Heart right ventricle (tissue), 16 donors: ENCODE measurements at regions not wholly inside any gene's neighbourhood (a gene's known extent, or its start where the extent isn't known, plus 50 kb on each side); places are given as distances from the start of the nearest gene placed in this dataset.

ENCODE experiments used
- ATAC-seq, 8 donors: fragments of 200-7000 bp; cut with Tn5 transposase; one replicate each; pipeline ENCODE4 v1.9.1; 2020; ENCODE audit warnings: mild to moderate bottlenecking in 8 of 8, moderate library complexity in 8 of 8, moderate number of reproducible peaks in 1 of 8
- DNase-seq, 2 donors: peaks; one replicate each; pipeline ENCODE4 v3.0.0-alpha.2; 2020
- H3K27ac ChIP-seq, 10 donors: fragments of 200-600 bp; sonication (generic) in 2 of 10; one replicate each; pipeline versions ENCODE4 v1.5.0 to v1.8.0; 2020 to 2022; ENCODE audit warnings: mild to moderate bottlenecking in 3 of 10
- H3K27me3 ChIP-seq, 7 donors: fragments of 200-600 bp; one replicate each; pipeline ENCODE4 v1.8.0; 2021 to 2022; ENCODE audit warnings: mild to moderate bottlenecking in 2 of 7
- H3K36me3 ChIP-seq, 9 donors: fragments of 200-600 bp; sonication (generic) in 1 of 9; one replicate each; pipeline versions ENCODE4 v1.5.0 to v1.8.0; 2020 to 2022; ENCODE audit warnings: mild to moderate bottlenecking in 2 of 9
- H3K4me1 ChIP-seq, 9 donors: fragments of 200-600 bp; sonication (generic) in 1 of 9; one replicate each; pipeline versions ENCODE4 v1.5.0 to v1.8.0; 2020 to 2022; ENCODE audit warnings: mild to moderate bottlenecking in 4 of 9
- H3K4me3 ChIP-seq, 10 donors: fragments of 200-600 bp; sonication (generic) in 2 of 10; one replicate each; pipeline versions ENCODE4 v1.5.0 to v1.8.0; 2020 to 2022; ENCODE audit warnings: mild to moderate bottlenecking in 7 of 10, moderate library complexity in 2 of 10
- H3K9me3 ChIP-seq, 11 donors: fragments of 200-600 bp in 10 of 11; sonication (generic) in 2 of 11; one replicate each; pipeline versions ENCODE4 v1.5.0 to v1.8.0; 2013 to 2022; ENCODE audit warnings: mild to moderate bottlenecking in 2 of 11, control low read depth in 1 of 11, moderate library complexity in 1 of 11
- CTCF ChIP-seq, 9 donors: fragments of 200-600 bp; sonication (generic) in 2 of 9; IDR thresholded peaks; one replicate each; pipeline versions ENCODE4 v1.5.0 to v1.8.0; 2021 to 2022; ENCODE audit warnings: antibody characterized with exemption in 9 of 9, mild to moderate bottlenecking in 5 of 9, moderate library complexity in 1 of 9
- WGBS, 2 donors: extraction: QIAGEN DNeasy Blood & Tissue Kit; methylation state at CpG; one replicate each; pipeline ENCODE4 v1.1.7; 2013; ENCODE audit warnings: inconsistent platforms in 1 of 2; 5-methylcytosine and 5-hydroxymethylcytosine counted together
- intact Hi-C, 10 donors: fragments of 100-400 bp; cut with DNase I; formaldehyde crosslinking; loops; one replicate each; pipeline versions ENCODE4 v1.11.1 to v1.14.2; 2022
- donor health status: Arrhythmogenic right ventricular cardiomyopathy.
- donor health status: ischemic (EF 13 %, LVEDD 7.1; RV severe dilation, severe dysfunction).
- donor health status: healthy with polysubstance abuse.
- donor health status: DM: no; HTN: yes; CAD: no.
- donor health status: DM: no; HTN: no; CAD: no.
- donor health status: ischemic (EF 25% LVEDD 6.9; RV normal size, moderate dysfunction).
- donor health status: ischemic (EF 25% LVEDD 5.7; RV mildly dilated, moderate dysfunction).
- donor health status: healthy.
- donor health status: DM: yes; HTN: yes; CAD: no.
- donor health status: Ischemic cardiomyopathy.
- donor health status: ischemic (EF 35%, LVEDD 5.7; RV mildly dilated, moderate dysfunction).
- donor health status: nonischemic (EF 11% LVEDD 7.7; RV severe dilation, severe dysfunction).
- donor health status: DM: yes; HTN: yes; CAD: no.
- donor health status: PGD.
- donor health status: ischemic (EF 29% LVEDD 5.4; RV normal size, mild dysfunction).
- donor health status: nonischemic (EF 23%, LVEDD 6.1; RV moderate dilation, normal function).

- no peak for ATAC-seq
- TF ChIP-seq CTCF (IDR thresholded peaks at IDR 0.05) = no peak
These were observed 500.6 kb upstream of the AGTR1 start for GRCh38 chr3:148197061-148197460.

GRCh38 chr3:148202386-148202785, 495.3 kb upstream of the AGTR1 start:
- no peak for TF ChIP-seq CTCF (IDR thresholded peaks at IDR 0.05)
- ATAC-seq (no peak), DNase-seq (no peak)
- Histone ChIP-seq H3K27ac (no peak overlapping the region), H3K36me3 (no peaks in the 10 kb centered on the region), H3K4me1 (no peaks in the 10 kb centered on the region), H3K4me3 (no peak overlapping the region), H3K9me3 (no peaks in the 10 kb centered on the region), H3K27me3 (peaks cover 0 to 3% (median 0%) of the 10 kb centered on the region in 7 donors)
- 30 to 40% methylated on average over 1 of the region's 1 CpG for WGBS, 2 donors
- intact Hi-C loops = no loop called here

More at GRCh38 chr3:148197061-148197460, 500.6 kb upstream of the AGTR1 start:
- no peaks in the 10 kb centered on the region for H3K36me3 ChIP-seq
- H3K9me3 ChIP-seq = peaks cover 0 to 6% (median 0%) of the 10 kb centered on the region in 11 donors
- no peak for DNase-seq
- H3K4me1 ChIP-seq = no peaks in the 10 kb centered on the region
- no peak overlapping the region for H3K27ac ChIP-seq
- peaks cover 0 to 3% (median 0%) of the 10 kb centered on the region in 7 donors for H3K27me3 ChIP-seq
- WGBS, 2 donors = 69 to 72% methylated on average over 3 of the region's 3 CpGs
- intact Hi-C loops = no loop called here
- no peak overlapping the region for H3K4me3 ChIP-seq

GRCh38 chr3:148203297-148204010, 494.2 kb upstream of the AGTR1 start:
- Histone ChIP-seq H3K9me3 (no peaks in the 10 kb centered on the region), H3K4me1 (no peaks in the 10 kb centered on the region), H3K27ac (no peak overlapping the region), H3K36me3 (no peaks in the 10 kb centered on the region), H3K27me3 (peaks cover 0 to 3% (median 0%) of the 10 kb centered on the region in 7 donors), H3K4me3 (no peak overlapping the region)
- ATAC-seq = no peak
- DNase-seq = no peak
- no peak for TF ChIP-seq CTCF (IDR thresholded peaks at IDR 0.05)
- 53 to 58% methylated on average over 6 of the region's 6 CpGs for WGBS, 2 donors
- intact Hi-C loops = no loop called here

GRCh38 chr3:148204131-148204530, 493.6 kb upstream of the AGTR1 start:
- no peaks in the 10 kb centered on the region for H3K4me1 ChIP-seq
- DNase-seq = no peak
- no peak for TF ChIP-seq CTCF (IDR thresholded peaks at IDR 0.05)
- 55 to 66% methylated on average over 1 of the region's 1 CpG for WGBS, 2 donors
- H3K27me3 ChIP-seq = peaks cover 0 to 3% (median 0%) of the 10 kb centered on the region in 7 donors
- no peak overlapping the region for H3K4me3 ChIP-seq
- intact Hi-C loops = no loop called here
- no peak for ATAC-seq
- no peaks in the 10 kb centered on the region for H3K36me3 ChIP-seq
- H3K27ac ChIP-seq = no peak overlapping the region
- no peaks in the 10 kb centered on the region for H3K9me3 ChIP-seq
